Activated CD8-positive, alpha-beta T cell treated with anti-CD3 and anti-CD28 coated beads for 36 hours (primary cell): ENCODE measurements at regions not wholly inside any gene's neighbourhood (a gene's known extent, or its start where the extent isn't known, plus 50 kb on each side); places are given as distances from the start of the nearest gene placed in this dataset.

ENCODE experiments used
- ATAC-seq: fragments of 200-7000 bp; cut with Tn5 transposase; one replicate; pipeline ENCODE4 v1.10.0; 2021; ENCODE audit warnings: mild to moderate bottlenecking, moderate library complexity
- CTCF ChIA-PET: fragments of 350-600 bp; sonication (Branson Sonifier 250); formaldehyde crosslinking; loops from one replicate; lab custom pipeline; 2021; ENCODE audit warnings: antibody characterized with exemption; lab: Charles Lee
- POLR2A ChIA-PET: fragments of 350-600 bp; sonication (Branson Sonifier 250); formaldehyde crosslinking; loops from one replicate; lab custom pipeline; 2021; ENCODE audit warnings: antibody characterized with exemption; lab: Charles Lee
- DNase-seq: peaks from one replicate; pipeline ENCODE4 v3.0.0-alpha.2; 2020
- H3K27ac Mint-ChIP-seq: one replicate; pipeline ENCODE4 v1.8.0; 2021; ENCODE audit warnings: mild to moderate bottlenecking, mixed read lengths
- H3K27me3 Mint-ChIP-seq: one replicate; pipeline ENCODE4 v1.8.0; 2021; ENCODE audit warnings: mixed read lengths
- H3K36me3 Mint-ChIP-seq: one replicate; pipeline ENCODE4 v1.8.0; 2021; ENCODE audit warnings: low read depth, mixed read lengths
- H3K4me1 Mint-ChIP-seq: one replicate; pipeline ENCODE4 v1.8.0; 2021; ENCODE audit warnings: low read depth, mixed read lengths
- H3K4me3 Mint-ChIP-seq: one replicate; pipeline ENCODE4 v1.8.0; 2021; ENCODE audit warnings: mild to moderate bottlenecking, moderate library complexity, mixed read lengths
- H3K9me3 Mint-ChIP-seq: one replicate; pipeline ENCODE4 v1.8.0; 2021; ENCODE audit warnings: mixed read lengths
- CTCF ChIP-seq: fragments of 200-600 bp; IDR thresholded peaks from one replicate; pipeline ENCODE4 v1.8.0; 2022; ENCODE audit warnings: antibody characterized with exemption, mild to moderate bottlenecking
- intact Hi-C: fragments of 100-400 bp; cut with micrococcal nuclease; formaldehyde crosslinking; loops from one replicate; pipeline ENCODE4 v1.10.0; 2022

- H3K4me3 Mint-ChIP-seq, result no peak overlapping the region
- DNase-seq (no peak), ATAC-seq (no peak)
- peaks cover 6% of the 10 kb centered on the region for H3K9me3 Mint-ChIP-seq
- H3K27ac Mint-ChIP-seq, result no peak overlapping the region
- H3K4me1 Mint-ChIP-seq, result no peaks in the 10 kb centered on the region
- no peaks in the 10 kb centered on the region for H3K36me3 Mint-ChIP-seq
- peaks cover 16% of the 10 kb centered on the region for H3K27me3 Mint-ChIP-seq
- ChIA-PET POLR2A (no interaction called here), CTCF (no interaction called here)
- intact Hi-C loops, result no loop called here
- no peak for TF ChIP-seq CTCF
These were observed 167.2 kb upstream of the ATP1B1 start for GRCh38 chr1:168939110-168939946.

GRCh38 chr1:168939947-168940223, 166.6 kb upstream of the ATP1B1 start:
- no peak overlapping the region for H3K27ac Mint-ChIP-seq
- no peaks in the 10 kb centered on the region for H3K4me1 Mint-ChIP-seq
- no peak for ATAC-seq
- peaks cover 17% of the 10 kb centered on the region for H3K27me3 Mint-ChIP-seq
- CTCF ChIA-PET, result no interaction called here
- TF ChIP-seq CTCF, result no peak
- no peaks in the 10 kb centered on the region for H3K36me3 Mint-ChIP-seq
- POLR2A ChIA-PET, result no interaction called here
- no peak for DNase-seq
- no peak overlapping the region for H3K4me3 Mint-ChIP-seq
- intact Hi-C loops, result no loop called here
- H3K9me3 Mint-ChIP-seq, result peaks cover 6% of the 10 kb centered on the region

GRCh38 chr1:168941640-168942039, 164.8 kb upstream of the ATP1B1 start:
- no peak for DNase-seq
- ChIA-PET CTCF (interaction anchor here (1.0 to 1.2 kb wide), 2 partner anchors 22 to 407 kb away, joined by 3 to 4 read pairs; no protein-coding TSS in a partner anchor), POLR2A (no interaction called here)
- intact Hi-C loops, result no loop called here
- no peaks in the 10 kb centered on the region for H3K36me3 Mint-ChIP-seq
- no peak for ATAC-seq
- H3K27ac Mint-ChIP-seq, result no peak overlapping the region
- no peaks in the 10 kb centered on the region for H3K4me1 Mint-ChIP-seq
- no peaks in the 10 kb centered on the region for H3K9me3 Mint-ChIP-seq
- no peak overlapping the region for H3K4me3 Mint-ChIP-seq
- TF ChIP-seq CTCF, result no peak
- peaks cover 14% of the 10 kb centered on the region for H3K27me3 Mint-ChIP-seq

GRCh38 chr1:168942165-168942564, 164.3 kb upstream of the ATP1B1 start:
- Mint-ChIP-seq H3K27ac (no peak overlapping the region), H3K4me1 (no peaks in the 10 kb centered on the region), H3K9me3 (no peaks in the 10 kb centered on the region), H3K27me3 (peaks cover 14% of the 10 kb centered on the region), H3K36me3 (no peaks in the 10 kb centered on the region), H3K4me3 (no peak overlapping the region)
- ChIA-PET CTCF (interaction anchor here (1.0 to 1.4 kb wide), 3 partner anchors 22 to 406 kb away, joined by 3 to 4 read pairs (median 3); no protein-coding TSS in a partner anchor), POLR2A (no interaction called here)
- DNase-seq, result no peak
- intact Hi-C loops, result no loop called here
- ATAC-seq, result no peak
- no peak for TF ChIP-seq CTCF

- Mint-ChIP-seq H3K4me1 (no peaks in the 10 kb centered on the region), H3K4me3 (no peak overlapping the region), H3K27ac (no peak overlapping the region), H3K27me3 (peaks cover 12% of the 10 kb centered on the region), H3K9me3 (no peaks in the 10 kb centered on the region), H3K36me3 (no peaks in the 10 kb centered on the region)
- ATAC-seq (no peak), DNase-seq (no peak)
- intact Hi-C loops, result no loop called here
- ChIA-PET POLR2A (no interaction called here), CTCF (no interaction called here)
- TF ChIP-seq CTCF, result no peak
These were observed 160.6 kb upstream of the ATP1B1 start for GRCh38 chr1:168945870-168946269.
